ENCODE measurements at regions not wholly inside any gene's neighbourhood (a gene's known extent, or its start where the extent isn't known, plus 50 kb on each side); places are given as distances from the start of the nearest gene placed in this dataset.

GRCh38 chr1:119316870-119317416 is 51.6 kb upstream of the HAO2 start:
- TF ChIP-seq, protein P1, sequence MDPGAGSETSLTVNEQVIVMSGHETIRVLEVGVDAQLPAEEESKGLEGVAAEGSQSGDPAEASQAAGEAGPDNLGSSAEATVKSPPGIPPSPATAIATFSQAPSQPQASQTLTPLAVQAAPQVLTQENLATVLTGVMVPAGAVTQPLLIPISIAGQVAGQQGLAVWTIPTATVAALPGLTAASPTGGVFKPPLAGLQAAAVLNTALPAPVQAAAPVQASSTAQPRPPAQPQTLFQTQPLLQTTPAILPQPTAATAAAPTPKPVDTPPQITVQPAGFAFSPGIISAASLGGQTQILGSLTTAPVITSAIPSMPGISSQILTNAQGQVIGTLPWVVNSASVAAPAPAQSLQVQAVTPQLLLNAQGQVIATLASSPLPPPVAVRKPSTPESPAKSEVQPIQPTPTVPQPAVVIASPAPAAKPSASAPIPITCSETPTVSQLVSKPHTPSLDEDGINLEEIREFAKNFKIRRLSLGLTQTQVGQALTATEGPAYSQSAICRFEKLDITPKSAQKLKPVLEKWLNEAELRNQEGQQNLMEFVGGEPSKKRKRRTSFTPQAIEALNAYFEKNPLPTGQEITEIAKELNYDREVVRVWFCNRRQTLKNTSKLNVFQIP (CRISPR knock-in tag; IDR thresholded peaks at IDR 0.05; ENCODE audit: borderline replicate concordance, low read depth): no peak
- TF ChIP-seq, protein P2, sequence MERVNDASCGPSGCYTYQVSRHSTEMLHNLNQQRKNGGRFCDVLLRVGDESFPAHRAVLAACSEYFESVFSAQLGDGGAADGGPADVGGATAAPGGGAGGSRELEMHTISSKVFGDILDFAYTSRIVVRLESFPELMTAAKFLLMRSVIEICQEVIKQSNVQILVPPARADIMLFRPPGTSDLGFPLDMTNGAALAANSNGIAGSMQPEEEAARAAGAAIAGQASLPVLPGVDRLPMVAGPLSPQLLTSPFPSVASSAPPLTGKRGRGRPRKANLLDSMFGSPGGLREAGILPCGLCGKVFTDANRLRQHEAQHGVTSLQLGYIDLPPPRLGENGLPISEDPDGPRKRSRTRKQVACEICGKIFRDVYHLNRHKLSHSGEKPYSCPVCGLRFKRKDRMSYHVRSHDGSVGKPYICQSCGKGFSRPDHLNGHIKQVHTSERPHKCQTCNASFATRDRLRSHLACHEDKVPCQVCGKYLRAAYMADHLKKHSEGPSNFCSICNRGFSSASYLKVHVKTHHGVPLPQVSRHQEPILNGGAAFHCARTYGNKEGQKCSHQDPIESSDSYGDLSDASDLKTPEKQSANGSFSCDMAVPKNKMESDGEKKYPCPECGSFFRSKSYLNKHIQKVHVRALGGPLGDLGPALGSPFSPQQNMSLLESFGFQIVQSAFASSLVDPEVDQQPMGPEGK (CRISPR knock-in tag; IDR thresholded peaks at IDR 0.05; ENCODE audit: borderline replicate concordance): no peak
- TF ChIP-seq ESRRG (CRISPR knock-in tag; IDR thresholded peaks at IDR 0.05) (no peak), RARB (CRISPR knock-in tag; IDR thresholded peaks at IDR 0.05) (no peak), GLIS3 (CRISPR knock-in tag; IDR thresholded peaks at IDR 0.05) (no peak), ZNF70 (CRISPR knock-in tag; IDR thresholded peaks at IDR 0.05) (no peak)
